Cardiac fibroblast (primary cell): ENCODE measurements at regions not wholly inside any gene's neighbourhood (a gene's known extent, or its start where the extent isn't known, plus 50 kb on each side); places are given as distances from the start of the nearest gene placed in this dataset.
"Not testable (repeated sequence)": the region's sequence is repeated elsewhere in the genome, so short reads cannot be mapped to it uniquely, and the experiment has no call there.

Experiments used
- DNase-seq, 2 donors: peaks; one replicate each; pipeline versions ENCODE4 v3.0.0 to v3.0.0-alpha.2; 2010; ENCODE audit warnings: low read depth in 2 of 2
- H3K4me3 ChIP-seq, 2 donors: replicated peaks in 1 of 2; 1 replicate in 1 of 2; 2 replicates in 1 of 2; pipeline ENCODE4 v1.5.1; 2011; ENCODE audit warnings: low read depth in 2 of 2, low read length in 2 of 2, mild to moderate bottlenecking in 2 of 2, moderate library complexity in 1 of 2
- CTCF ChIP-seq: IDR thresholded peaks from one replicate; pipeline ENCODE4 v1.5.1; 2011; ENCODE audit warnings: low read depth, mild to moderate bottlenecking, low read length, inconsistent platforms

- DNase-seq = peak; percentile 2 to 24
- no peak for TF ChIP-seq CTCF
- no peak overlapping the region for H3K4me3 ChIP-seq
These were observed 232.6 kb downstream of the FAT3 start for GRCh38 chr11:92457250-92457649.

- DNase-seq = no peak
- H3K4me3 ChIP-seq = no peak overlapping the region
- no peak for TF ChIP-seq CTCF
These were observed 233.9 kb downstream of the FAT3 start for GRCh38 chr11:92458486-92458885.

GRCh38 chr11:92460213-92460612, 235.6 kb downstream of the FAT3 start:
- DNase-seq = no peak
- H3K4me3 ChIP-seq = no peak overlapping the region
- no peak for TF ChIP-seq CTCF

- TF ChIP-seq CTCF = no peak
- H3K4me3 ChIP-seq = no peak overlapping the region
- no peak for DNase-seq
These were observed 236.8 kb downstream of the FAT3 start for GRCh38 chr11:92461447-92461846.

DNA sequence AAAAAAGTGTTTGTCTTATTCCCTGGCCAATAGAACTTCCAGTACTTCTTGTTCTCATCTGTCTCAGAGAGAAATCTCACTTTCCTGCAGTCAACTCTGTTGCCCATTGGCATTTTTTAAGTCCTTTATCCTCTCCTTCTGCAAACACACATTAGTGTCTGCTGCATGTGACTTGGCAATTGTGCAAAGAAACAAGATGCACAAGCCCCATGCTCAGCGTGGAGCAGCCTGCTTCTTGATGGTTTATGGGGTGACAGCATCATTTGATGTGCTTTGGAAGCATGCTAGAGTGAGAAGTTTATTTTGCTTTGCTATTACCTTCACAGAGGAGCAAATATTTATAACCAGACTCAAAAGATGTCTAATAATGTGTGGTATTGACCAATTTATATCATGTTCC, 238.2 kb downstream of the FAT3 start:
- no peak for TF ChIP-seq CTCF
- no peak overlapping the region for H3K4me3 ChIP-seq
- no peak for DNase-seq

DNA sequence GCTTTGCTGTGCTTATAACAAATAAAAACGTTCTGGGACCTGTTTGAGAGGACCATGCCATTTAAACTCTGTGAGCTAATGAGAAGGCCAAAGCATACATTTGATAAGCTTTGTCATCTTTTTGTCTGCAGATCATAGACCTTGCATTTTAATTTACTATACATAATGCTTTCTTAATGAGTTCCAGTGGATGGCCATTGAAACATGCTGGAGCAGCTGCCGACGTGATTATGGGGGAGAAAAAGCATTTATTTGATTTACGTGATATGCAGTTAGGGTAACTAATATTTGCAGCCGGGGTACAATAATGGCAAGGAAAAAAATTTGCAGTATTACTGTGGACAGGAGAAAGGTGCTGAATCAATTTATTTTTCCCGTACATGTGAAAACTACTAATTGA, 240.2 kb downstream of the FAT3 start:
- no peak for DNase-seq
- TF ChIP-seq CTCF = no peak
- H3K4me3 ChIP-seq = no peak overlapping the region

DNA sequence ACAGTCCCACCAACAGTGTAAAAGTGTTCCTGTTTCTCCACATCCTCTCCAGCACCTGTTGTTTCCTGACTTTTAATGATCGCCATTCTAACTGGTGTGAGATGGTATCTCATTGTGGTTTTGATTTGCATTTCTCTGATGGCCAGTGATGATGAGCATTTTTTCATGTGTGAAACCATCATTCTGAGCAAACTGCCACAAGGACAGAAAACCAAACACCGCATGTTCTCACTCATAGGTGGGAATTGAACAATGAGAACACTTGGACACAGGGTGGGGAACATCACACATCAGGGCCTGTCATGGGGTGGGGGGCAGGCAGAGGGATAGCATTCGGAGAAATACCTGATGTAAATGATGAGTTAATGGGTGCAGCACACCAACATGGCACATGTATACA, 240.8 kb downstream of the FAT3 start:
- H3K4me3 ChIP-seq, DNase-seq: not testable (repeated sequence)

- no peak for TF ChIP-seq CTCF
- peak in 1 of 2 donors; percentile 4 for DNase-seq
- no peak overlapping the region for H3K4me3 ChIP-seq
These were observed 249.1 kb downstream of the FAT3 start for GRCh38 chr11:92473736-92474135.
